Breast epithelium (tissue), 4 donors: ENCODE measurements at regions not wholly inside any gene's neighbourhood (a gene's known extent, or its start where the extent isn't known, plus 50 kb on each side); places are given as distances from the start of the nearest gene placed in this dataset.
"Not testable (repeated sequence)": the region's sequence is repeated elsewhere in the genome, so short reads cannot be mapped to it uniquely, and the experiment has no call there.

Experiments
- DNase-seq, 2 donors: peaks; one replicate each; pipeline ENCODE4 v3.0.0-alpha.2; 2019; ENCODE audit warnings: low spot score in 2 of 2
- H3K27ac ChIP-seq, 2 donors: fragments of 200-600 bp; sonication (generic) in 1 of 2; one replicate each; pipeline ENCODE4 v1.5.1; 2016 to 2019; ENCODE audit warnings: mild to moderate bottlenecking in 1 of 2
- H3K27me3 ChIP-seq, 2 donors: fragments of 200-600 bp; sonication (generic) in 1 of 2; one replicate each; pipeline versions ENCODE4 v1.5.1 to v1.6.0; 2017 to 2019; ENCODE audit warnings: control low read depth in 1 of 2, mild to moderate bottlenecking in 1 of 2
- H3K36me3 ChIP-seq: fragments of 200-600 bp; one replicate; pipeline ENCODE4 v1.5.1; 2019
- H3K4me1 ChIP-seq, 2 donors: fragments of 200-600 bp; sonication (generic); one replicate each; pipeline ENCODE4 v1.5.1; 2016 to 2019; ENCODE audit warnings: control low read depth in 1 of 2
- H3K4me3 ChIP-seq, 3 donors: fragments of 200-600 bp; sonication (generic); 1 replicate in 2 of 3; 2 replicates in 1 of 3; pipeline ENCODE4 v1.5.1; 2016 to 2019; ENCODE audit warnings: mild to moderate bottlenecking in 3 of 3, moderate library complexity in 2 of 3
- H3K9me3 ChIP-seq, 2 donors: fragments of 200-600 bp; sonication (generic) in 1 of 2; one replicate each; pipeline ENCODE4 v1.5.1; 2016 to 2019; ENCODE audit warnings: control low read depth in 1 of 2
- POLR2A ChIP-seq: fragments of 450-650 bp; IDR thresholded peaks from one replicate; pipeline ENCODE4 v1.6.1; 2016; ENCODE audit warnings: antibody characterized with exemption, mild to moderate bottlenecking, moderate library complexity
- POLR2AphosphoS5 ChIP-seq, 3 donors: sonication (generic); formaldehyde crosslinking; IDR thresholded peaks; one replicate each; pipeline ENCODE4 v1.6.1; 2017; ENCODE audit warnings: antibody characterized with exemption in 3 of 3
- intact Hi-C: fragments of 100-400 bp; cut with DNase I; formaldehyde crosslinking; loops from one replicate; pipeline ENCODE4 v1.15.1; 2023; ENCODE audit warnings: low total_unique reads
- TF ChIP-seq, protein P1 (sequence below), 3 donors: fragments of 450-650 bp; IDR thresholded peaks; one replicate each; pipeline ENCODE4 v1.5.1; 2016 to 2017; ENCODE audit warnings: antibody characterized with exemption in 3 of 3, mild to moderate bottlenecking in 3 of 3, moderate library complexity in 3 of 3

GRCh38 chrX:10676235-10676957 is 56.0 kb upstream of the MID1 start:
- H3K4me3 ChIP-seq: no peak overlapping the region
- no peaks in the 10 kb centered on the region for H3K36me3 ChIP-seq
- intact Hi-C loops: no loop called here
- DNase-seq: no peak
- no peaks in the 10 kb centered on the region for H3K27me3 ChIP-seq
- H3K9me3 ChIP-seq: no peaks in the 10 kb centered on the region
- no peak overlapping the region for H3K27ac ChIP-seq
- no peaks in the 10 kb centered on the region for H3K4me1 ChIP-seq
- TF ChIP-seq, protein P1, sequence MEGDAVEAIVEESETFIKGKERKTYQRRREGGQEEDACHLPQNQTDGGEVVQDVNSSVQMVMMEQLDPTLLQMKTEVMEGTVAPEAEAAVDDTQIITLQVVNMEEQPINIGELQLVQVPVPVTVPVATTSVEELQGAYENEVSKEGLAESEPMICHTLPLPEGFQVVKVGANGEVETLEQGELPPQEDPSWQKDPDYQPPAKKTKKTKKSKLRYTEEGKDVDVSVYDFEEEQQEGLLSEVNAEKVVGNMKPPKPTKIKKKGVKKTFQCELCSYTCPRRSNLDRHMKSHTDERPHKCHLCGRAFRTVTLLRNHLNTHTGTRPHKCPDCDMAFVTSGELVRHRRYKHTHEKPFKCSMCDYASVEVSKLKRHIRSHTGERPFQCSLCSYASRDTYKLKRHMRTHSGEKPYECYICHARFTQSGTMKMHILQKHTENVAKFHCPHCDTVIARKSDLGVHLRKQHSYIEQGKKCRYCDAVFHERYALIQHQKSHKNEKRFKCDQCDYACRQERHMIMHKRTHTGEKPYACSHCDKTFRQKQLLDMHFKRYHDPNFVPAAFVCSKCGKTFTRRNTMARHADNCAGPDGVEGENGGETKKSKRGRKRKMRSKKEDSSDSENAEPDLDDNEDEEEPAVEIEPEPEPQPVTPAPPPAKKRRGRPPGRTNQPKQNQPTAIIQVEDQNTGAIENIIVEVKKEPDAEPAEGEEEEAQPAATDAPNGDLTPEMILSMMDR (IDR thresholded peaks at IDR 0.05): no peak

DNA sequence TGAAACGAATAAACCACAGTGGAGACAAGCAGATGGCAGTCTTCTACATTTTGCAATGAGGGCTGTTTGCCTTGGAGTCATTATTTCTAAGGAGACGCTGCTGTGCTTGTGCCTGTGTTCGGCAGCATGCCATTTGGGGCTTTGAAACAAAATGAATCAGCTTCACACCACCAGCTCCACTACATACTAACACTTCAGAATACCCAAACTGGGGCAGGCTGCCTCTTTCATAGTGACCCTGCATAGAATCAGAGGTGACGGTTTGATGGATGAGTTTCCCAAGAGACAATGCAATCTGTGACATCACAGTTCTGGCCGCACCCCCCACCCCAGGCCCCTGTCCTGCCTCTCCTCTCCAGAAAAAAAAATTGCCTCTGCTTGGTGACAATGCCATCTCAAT is 57.1 kb upstream of the MID1 start:
- intact Hi-C loops: no loop called here
- no peaks in the 10 kb centered on the region for H3K4me1 ChIP-seq
- TF ChIP-seq POLR2AphosphoS5 (IDR thresholded peaks at IDR 0.05) (no peak), POLR2A (no peak)
- TF ChIP-seq, protein P1 (IDR thresholded peaks at IDR 0.05): no peak
- no peaks in the 10 kb centered on the region for H3K27me3 ChIP-seq
- H3K36me3 ChIP-seq: no peaks in the 10 kb centered on the region
- no peak overlapping the region for H3K4me3 ChIP-seq
- DNase-seq: no peak
- H3K9me3 ChIP-seq: no peaks in the 10 kb centered on the region
- H3K27ac ChIP-seq: no peak overlapping the region

- Histone ChIP-seq H3K27me3 (no peaks in the 10 kb centered on the region), H3K4me1 (no peaks in the 10 kb centered on the region), H3K9me3 (no peaks in the 10 kb centered on the region), H3K36me3 (no peaks in the 10 kb centered on the region), H3K4me3 (no peak overlapping the region), H3K27ac (no peak overlapping the region)
- TF ChIP-seq, protein P1 (IDR thresholded peaks at IDR 0.05): no peak
- TF ChIP-seq POLR2A (no peak), POLR2AphosphoS5 (IDR thresholded peaks at IDR 0.05) (no peak)
- intact Hi-C loops: no loop called here
- no peak for DNase-seq
Observed at GRCh38 chrX:10679387-10679786, 59.0 kb upstream of the MID1 start.

GRCh38 chrX:10681167-10681566 is 60.8 kb upstream of the MID1 start:
- DNase-seq: no peak
- Histone ChIP-seq H3K27ac (no peak overlapping the region), H3K4me1 (no peaks in the 10 kb centered on the region), H3K27me3 (no peaks in the 10 kb centered on the region), H3K4me3 (no peak overlapping the region), H3K9me3 (no peaks in the 10 kb centered on the region), H3K36me3 (no peaks in the 10 kb centered on the region)
- TF ChIP-seq, protein P1 (IDR thresholded peaks at IDR 0.05): no peak
- TF ChIP-seq POLR2A (no peak), POLR2AphosphoS5 (IDR thresholded peaks at IDR 0.05) (no peak)
- intact Hi-C loops: loop anchor here (5.0 kb wide), 1 partner anchor 944 kb away; no protein-coding TSS in a partner anchor

GRCh38 chrX:10683631-10684030 is 63.2 kb upstream of the MID1 start:
- H3K9me3 ChIP-seq: not testable (repeated sequence)

More at GRCh38 chrX:10683631-10684030, 63.2 kb upstream of the MID1 start:
- H3K27me3 ChIP-seq, DNase-seq, H3K36me3 ChIP-seq, H3K27ac ChIP-seq, H3K4me1 ChIP-seq, H3K4me3 ChIP-seq: not testable (repeated sequence)
- intact Hi-C loops: loop anchor here (5.0 kb wide), 1 partner anchor 946 kb away; no protein-coding TSS in a partner anchor
